Skeletal muscle satellite cell (primary cell): ENCODE measurements at regions not wholly inside any gene's neighbourhood (a gene's known extent, or its start where the extent isn't known, plus 50 kb on each side); places are given as distances from the start of the nearest gene placed in this dataset.

Experiments used
- H3K27me3 ChIP-seq: 2 replicates; pipeline ENCODE4 v1.7.0; 2013; ENCODE audit warnings: low read length; ENCODE audit not compliant: control insufficient read depth, insufficient read depth
- H3K36me3 ChIP-seq: 2 replicates; pipeline ENCODE4 v1.7.0; 2013; ENCODE audit warnings: mild to moderate bottlenecking, control low read depth, low read length; ENCODE audit not compliant: insufficient read depth
- H3K4me1 ChIP-seq: 2 replicates; pipeline ENCODE4 v1.7.0; 2013; ENCODE audit warnings: low read length; ENCODE audit not compliant: control insufficient read depth, insufficient read depth
- H3K4me2 ChIP-seq: 2 replicates; pipeline ENCODE4 v1.7.0; 2013; ENCODE audit warnings: mild to moderate bottlenecking, low read length
- H3K4me3 ChIP-seq: 2 replicates; pipeline ENCODE4 v1.7.0; 2013; ENCODE audit warnings: low read length
- H3K9ac ChIP-seq: 2 replicates; pipeline ENCODE4 v1.7.0; 2013; ENCODE audit warnings: mild to moderate bottlenecking, low read depth, low read length, moderate library complexity
- H3K9me3 ChIP-seq: replicated peaks from 2 replicates; pipeline ENCODE4 v1.7.0; 2013; ENCODE audit warnings: mild to moderate bottlenecking, control low read depth, low read length

DNA sequence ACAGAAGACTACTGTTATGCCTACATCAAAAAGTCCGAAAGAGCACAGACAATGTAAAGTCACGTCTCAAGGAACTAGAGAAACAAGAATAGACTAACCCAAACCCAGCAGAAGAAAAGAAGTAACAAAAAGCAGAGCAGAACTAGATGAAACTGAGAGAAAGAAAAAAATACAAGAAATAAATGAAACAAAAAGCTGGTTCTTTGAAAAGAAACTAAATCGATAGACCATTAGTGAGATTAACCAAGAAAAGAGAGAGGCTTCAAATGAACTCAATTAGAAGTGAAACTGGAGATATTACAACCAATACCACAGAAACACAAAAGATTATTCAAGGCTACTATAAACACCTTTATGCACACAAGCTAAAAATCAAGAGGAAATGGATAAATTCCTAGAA, 271.8 kb downstream of the MBD2 start:
- Histone ChIP-seq H3K4me3 (no peak overlapping the region), H3K36me3 (no peaks in the 10 kb centered on the region), H3K27me3 (peaks cover 3% of the 10 kb centered on the region), H3K9me3 (no peaks in the 10 kb centered on the region), H3K9ac (no peak overlapping the region), H3K4me1 (no peaks in the 10 kb centered on the region), H3K4me2 (no peak overlapping the region)

DNA sequence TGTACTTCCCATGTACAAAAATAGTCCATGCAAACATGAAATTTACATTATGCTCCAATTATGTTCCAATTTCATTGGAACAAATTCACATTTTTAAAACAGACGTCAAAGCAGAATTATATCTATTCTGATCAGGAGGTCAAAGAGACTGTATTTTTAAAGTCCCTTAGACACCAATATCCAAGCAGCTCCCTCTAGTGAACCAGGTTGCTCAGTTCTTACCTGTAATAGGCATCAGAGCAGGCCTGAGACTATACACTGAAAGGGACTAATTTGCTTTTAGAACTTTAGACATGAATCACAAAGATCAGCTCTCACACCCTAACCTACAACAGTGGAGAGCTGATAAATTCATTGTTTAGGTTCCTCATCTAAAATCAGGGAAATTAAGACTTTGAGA, 273.9 kb downstream of the MBD2 start:
- Histone ChIP-seq H3K9ac (no peak overlapping the region), H3K4me1 (no peaks in the 10 kb centered on the region), H3K36me3 (no peaks in the 10 kb centered on the region), H3K4me2 (no peak overlapping the region), H3K27me3 (peaks cover 3% of the 10 kb centered on the region), H3K9me3 (no peaks in the 10 kb centered on the region), H3K4me3 (no peak overlapping the region)

DNA sequence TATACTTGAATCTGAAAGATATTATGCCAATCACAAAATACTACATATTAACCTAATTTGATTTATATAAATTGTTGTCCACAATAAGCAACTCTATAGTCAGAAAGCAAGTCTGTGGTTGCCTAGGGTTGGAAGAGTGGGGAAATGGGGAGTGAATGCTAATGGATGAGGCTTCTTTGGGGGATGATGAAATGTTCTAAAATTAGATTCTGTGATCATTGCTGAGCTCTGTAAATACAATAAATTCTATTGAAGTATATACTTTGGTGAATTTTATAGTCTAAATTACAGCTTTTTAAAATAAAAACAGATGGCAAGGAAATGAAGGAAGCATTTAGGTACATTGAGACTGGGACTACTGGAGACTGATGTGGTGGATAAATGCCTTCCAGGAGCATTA, 275.5 kb downstream of the MBD2 start:
- Histone ChIP-seq H3K27me3 (peaks cover 3% of the 10 kb centered on the region), H3K4me3 (no peak overlapping the region), H3K9me3 (no peaks in the 10 kb centered on the region), H3K4me2 (no peak overlapping the region), H3K9ac (no peak overlapping the region), H3K36me3 (no peaks in the 10 kb centered on the region), H3K4me1 (no peaks in the 10 kb centered on the region)

DNA sequence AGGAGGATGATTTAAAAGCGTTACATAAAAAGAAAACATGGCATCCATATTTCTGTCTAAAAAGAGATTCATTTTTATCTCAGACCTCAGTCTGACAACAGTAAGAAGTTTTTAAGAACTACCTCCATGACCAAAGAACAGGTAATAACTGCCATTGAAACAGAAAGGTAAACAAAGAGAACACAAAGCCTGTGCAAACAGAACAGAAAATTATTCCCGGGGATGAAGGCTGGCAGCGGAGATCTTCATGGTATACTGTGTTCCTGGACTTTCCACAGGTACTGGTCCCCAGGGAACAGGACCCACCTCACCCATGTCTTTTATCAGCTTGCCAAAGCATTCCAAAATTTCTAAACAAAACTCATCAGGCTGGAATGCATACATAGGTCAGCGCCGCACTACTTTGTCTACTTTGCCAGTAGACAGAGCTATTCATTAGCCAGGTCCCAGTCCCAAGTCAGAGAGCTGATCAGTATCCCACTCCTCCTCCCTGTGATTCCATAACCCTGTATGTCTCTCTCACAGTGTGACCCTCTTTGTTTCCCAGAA, 277.3 kb downstream of the MBD2 start:
- H3K9me3 ChIP-seq, result no peaks in the 10 kb centered on the region
- H3K9ac ChIP-seq, result no peak overlapping the region
- no peaks in the 10 kb centered on the region for H3K36me3 ChIP-seq
- no peak overlapping the region for H3K4me3 ChIP-seq
- peaks cover 3% of the 10 kb centered on the region for H3K27me3 ChIP-seq
- peaks cover under 1% of the 10 kb centered on the region for H3K4me1 ChIP-seq
- H3K4me2 ChIP-seq, result no peak overlapping the region

DNA sequence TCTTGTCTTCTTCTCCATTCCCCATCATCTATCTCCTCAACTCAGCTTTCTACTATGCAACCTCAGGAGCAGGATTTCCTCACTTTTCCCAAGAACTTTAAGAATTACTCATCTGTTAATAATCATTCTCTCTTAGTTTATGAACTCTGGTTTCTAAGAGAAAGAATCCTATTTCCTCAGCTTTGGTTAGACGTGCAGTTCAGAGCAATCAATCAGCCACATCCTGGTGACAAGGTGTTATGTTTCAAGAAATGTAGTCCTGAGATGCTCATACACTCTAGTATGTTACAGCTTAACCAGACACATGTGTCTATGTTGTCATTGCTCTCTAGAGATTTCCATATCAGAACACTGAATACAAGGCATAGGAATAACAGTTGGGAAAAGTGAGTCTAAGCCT, 277.9 kb downstream of the MBD2 start:
- Histone ChIP-seq H3K36me3 (no peaks in the 10 kb centered on the region), H3K4me3 (no peak overlapping the region), H3K4me1 (peaks cover 6% of the 10 kb centered on the region), H3K9ac (no peak overlapping the region), H3K27me3 (peaks cover 3% of the 10 kb centered on the region), H3K4me2 (no peak overlapping the region), H3K9me3 (no peaks in the 10 kb centered on the region)

DNA sequence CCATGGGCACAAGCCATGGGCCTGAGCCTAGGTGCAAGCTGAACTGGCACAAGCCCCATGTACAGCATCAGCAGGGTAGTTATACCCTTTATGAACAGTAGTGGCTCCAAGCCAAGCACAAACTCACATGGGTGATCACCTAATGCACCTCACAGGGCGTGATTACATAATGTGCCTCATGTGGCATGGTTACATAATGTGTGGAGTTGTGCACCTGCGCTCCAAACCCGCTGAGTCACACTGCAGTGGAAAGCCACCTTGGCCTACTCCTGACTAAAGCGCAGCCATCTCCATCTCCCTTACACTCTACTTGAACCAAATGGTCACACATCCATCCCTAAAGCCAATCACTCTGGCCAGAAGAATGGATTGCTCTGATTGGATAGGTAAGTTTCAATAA, 279.7 kb downstream of the MBD2 start:
- H3K9me3 ChIP-seq, result no peaks in the 10 kb centered on the region
- no peaks in the 10 kb centered on the region for H3K27me3 ChIP-seq
- H3K36me3 ChIP-seq, result no peaks in the 10 kb centered on the region
- peaks cover 8% of the 10 kb centered on the region for H3K4me1 ChIP-seq
- no peak overlapping the region for H3K4me2 ChIP-seq
- H3K9ac ChIP-seq, result no peak overlapping the region
- no peak overlapping the region for H3K4me3 ChIP-seq

DNA sequence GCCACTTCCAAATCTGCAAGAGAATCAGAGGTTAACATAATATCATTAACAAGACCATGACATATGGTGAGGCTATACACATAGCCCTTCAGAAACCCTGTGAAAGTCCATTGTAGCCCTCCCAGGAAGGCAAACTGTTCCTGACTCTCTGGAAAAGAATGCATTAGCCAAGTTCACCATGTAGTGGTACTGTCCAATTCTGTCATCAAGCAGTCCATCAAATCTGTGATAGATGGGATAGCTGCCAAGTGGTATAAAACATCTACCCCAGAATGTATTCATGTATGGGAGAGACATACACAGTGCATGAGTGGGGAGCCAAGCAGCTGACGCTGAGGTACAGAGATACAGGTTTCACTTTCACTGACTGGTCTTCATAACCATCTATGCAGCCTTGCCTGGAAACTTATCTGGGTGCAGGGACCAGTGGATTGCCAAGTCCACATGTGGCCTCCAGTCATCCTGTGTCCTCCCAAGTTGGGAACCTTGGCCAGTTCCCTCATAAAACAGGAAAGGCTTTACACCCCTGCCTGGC, 281.1 kb downstream of the MBD2 start:
- Histone ChIP-seq H3K36me3 (no peaks in the 10 kb centered on the region), H3K4me2 (no peak overlapping the region), H3K27me3 (no peaks in the 10 kb centered on the region), H3K4me3 (no peak overlapping the region), H3K9me3 (no peaks in the 10 kb centered on the region), H3K4me1 (peaks cover 8% of the 10 kb centered on the region), H3K9ac (no peak overlapping the region)

DNA sequence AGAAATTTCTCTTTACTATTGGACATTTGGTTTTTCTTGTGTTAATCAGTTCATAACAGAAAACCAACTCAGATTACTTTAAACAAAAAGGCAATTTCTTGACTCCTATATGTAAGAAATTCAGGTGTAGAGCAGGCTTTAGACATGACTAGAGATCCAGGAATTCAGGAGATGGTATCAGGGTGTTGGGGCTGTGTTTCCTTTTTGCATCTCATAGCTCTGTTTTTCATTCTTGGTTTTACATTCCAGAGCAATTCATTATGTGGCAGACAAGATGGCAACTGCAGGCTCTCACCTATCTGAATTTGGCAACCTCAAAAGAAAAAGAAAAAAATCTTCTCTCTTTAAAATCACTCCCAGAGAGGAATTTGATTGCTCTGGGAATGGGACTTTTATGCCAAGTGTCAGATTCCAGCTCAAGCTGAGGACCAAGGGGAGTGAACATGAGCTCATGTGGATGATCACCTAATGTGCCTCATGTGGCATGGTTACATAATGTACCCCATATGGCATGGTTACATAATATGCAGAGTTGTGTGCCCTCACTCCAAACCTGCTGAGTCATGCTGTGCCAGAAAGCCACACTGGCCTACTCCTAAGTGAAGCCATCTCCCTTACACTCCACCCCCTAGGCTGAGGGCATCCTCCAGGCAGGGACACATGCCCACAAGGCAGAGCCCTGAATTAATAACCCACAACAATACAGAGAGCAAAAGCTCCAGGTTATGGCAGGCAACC, 282.7 kb downstream of the MBD2 start:
- H3K4me1 ChIP-seq, result peaks cover 8% of the 10 kb centered on the region
- no peak overlapping the region for H3K4me2 ChIP-seq
- H3K9ac ChIP-seq, result no peak overlapping the region
- H3K9me3 ChIP-seq, result no peaks in the 10 kb centered on the region
- no peaks in the 10 kb centered on the region for H3K27me3 ChIP-seq
- H3K4me3 ChIP-seq, result no peak overlapping the region
- H3K36me3 ChIP-seq, result no peaks in the 10 kb centered on the region

DNA sequence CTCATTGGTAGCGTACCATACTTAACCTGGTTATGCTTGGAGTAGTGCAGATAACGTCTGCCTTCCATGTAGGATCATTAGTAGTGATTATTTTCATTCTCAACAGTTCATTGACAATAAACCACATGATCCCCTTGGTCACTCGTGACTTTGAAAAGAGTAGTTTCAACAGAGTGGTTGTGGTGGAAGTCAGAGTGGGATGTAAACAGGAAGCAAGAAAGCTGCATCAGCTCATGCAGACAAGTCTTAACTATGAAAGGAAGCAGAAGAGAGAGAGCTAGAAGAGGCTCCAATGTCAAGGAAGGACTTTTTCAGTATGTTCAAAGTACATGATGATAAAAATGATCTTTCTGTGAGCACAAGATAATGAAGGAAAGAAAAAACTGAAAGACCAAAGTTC, 287.4 kb downstream of the MBD2 start:
- H3K9me3 ChIP-seq, result no peaks in the 10 kb centered on the region
- no peaks in the 10 kb centered on the region for H3K36me3 ChIP-seq
- no peak overlapping the region for H3K4me3 ChIP-seq
- no peaks in the 10 kb centered on the region for H3K27me3 ChIP-seq
- H3K4me1 ChIP-seq, result peaks cover 7% of the 10 kb centered on the region
- no peak overlapping the region for H3K4me2 ChIP-seq
- no peak overlapping the region for H3K9ac ChIP-seq

DNA sequence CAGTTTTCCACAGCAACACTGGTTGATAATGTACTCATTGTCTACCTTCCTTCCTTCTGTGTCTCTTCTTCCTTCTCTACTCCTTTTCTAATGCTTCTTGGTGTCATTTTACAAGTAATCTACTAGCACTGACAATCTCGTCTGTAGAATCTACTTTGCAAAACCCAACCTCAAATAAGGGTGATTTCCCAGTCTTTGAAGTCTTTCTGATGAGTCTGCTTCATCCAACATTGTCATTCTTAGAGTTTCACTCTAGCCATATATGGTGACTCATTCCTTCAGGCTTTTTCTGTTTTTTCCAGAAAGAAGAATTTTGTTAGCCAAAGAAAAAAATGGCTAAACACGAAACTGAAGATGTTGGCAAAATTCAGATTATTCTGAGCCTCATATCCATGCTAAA, 288.7 kb downstream of the MBD2 start:
- Histone ChIP-seq H3K36me3 (no peaks in the 10 kb centered on the region), H3K4me1 (no peaks in the 10 kb centered on the region), H3K27me3 (no peaks in the 10 kb centered on the region), H3K9me3 (no peaks in the 10 kb centered on the region), H3K4me3 (no peak overlapping the region), H3K4me2 (no peak overlapping the region), H3K9ac (no peak overlapping the region)

DNA sequence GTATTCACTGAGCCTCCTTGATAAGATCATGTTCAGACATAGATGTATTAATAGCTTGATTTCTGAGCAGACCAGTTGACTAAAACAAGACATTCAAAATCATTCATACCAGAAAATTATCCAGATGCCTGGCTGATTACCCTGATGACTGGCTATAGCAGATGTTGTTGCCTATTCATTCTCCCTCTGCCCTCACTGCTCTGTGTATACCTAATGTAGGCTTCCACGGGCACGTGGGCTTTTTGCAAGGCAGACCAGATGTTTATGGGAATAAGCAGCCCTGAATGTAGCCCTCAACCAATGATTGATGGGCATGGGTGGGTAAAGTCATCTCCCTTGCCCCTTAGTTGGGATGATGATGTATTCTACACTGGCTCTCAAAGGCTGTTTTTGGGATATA, 289.1 kb downstream of the MBD2 start:
- H3K4me1 ChIP-seq, result no peaks in the 10 kb centered on the region
- no peaks in the 10 kb centered on the region for H3K27me3 ChIP-seq
- H3K9me3 ChIP-seq, result no peaks in the 10 kb centered on the region
- no peak overlapping the region for H3K4me2 ChIP-seq
- H3K4me3 ChIP-seq, result no peak overlapping the region
- H3K36me3 ChIP-seq, result no peaks in the 10 kb centered on the region
- no peak overlapping the region for H3K9ac ChIP-seq
